Stimulated activated CD8-positive, alpha-beta memory T cell treated with anti-CD3 and anti-CD28 coated beads, Interleukin-2, amount 100 ng/mL, for 48 hours (primary cell): ENCODE measurements at regions not wholly inside any gene's neighbourhood (a gene's known extent, or its start where the extent isn't known, plus 50 kb on each side); places are given as distances from the start of the nearest gene placed in this dataset.
A peak's percentile ranks its signal among the peaks of the same experiment; 100 is the strongest.
"Not testable (repeated sequence)": the region's sequence is repeated elsewhere in the genome, so short reads cannot be mapped to it uniquely, and the experiment has no call there.

Experiments
- DNase-seq, 2 donors: peaks; one replicate each; pipeline ENCODE4 v3.0.0-alpha.2; 2020; ENCODE audit warnings: low read depth in 2 of 2

DNA sequence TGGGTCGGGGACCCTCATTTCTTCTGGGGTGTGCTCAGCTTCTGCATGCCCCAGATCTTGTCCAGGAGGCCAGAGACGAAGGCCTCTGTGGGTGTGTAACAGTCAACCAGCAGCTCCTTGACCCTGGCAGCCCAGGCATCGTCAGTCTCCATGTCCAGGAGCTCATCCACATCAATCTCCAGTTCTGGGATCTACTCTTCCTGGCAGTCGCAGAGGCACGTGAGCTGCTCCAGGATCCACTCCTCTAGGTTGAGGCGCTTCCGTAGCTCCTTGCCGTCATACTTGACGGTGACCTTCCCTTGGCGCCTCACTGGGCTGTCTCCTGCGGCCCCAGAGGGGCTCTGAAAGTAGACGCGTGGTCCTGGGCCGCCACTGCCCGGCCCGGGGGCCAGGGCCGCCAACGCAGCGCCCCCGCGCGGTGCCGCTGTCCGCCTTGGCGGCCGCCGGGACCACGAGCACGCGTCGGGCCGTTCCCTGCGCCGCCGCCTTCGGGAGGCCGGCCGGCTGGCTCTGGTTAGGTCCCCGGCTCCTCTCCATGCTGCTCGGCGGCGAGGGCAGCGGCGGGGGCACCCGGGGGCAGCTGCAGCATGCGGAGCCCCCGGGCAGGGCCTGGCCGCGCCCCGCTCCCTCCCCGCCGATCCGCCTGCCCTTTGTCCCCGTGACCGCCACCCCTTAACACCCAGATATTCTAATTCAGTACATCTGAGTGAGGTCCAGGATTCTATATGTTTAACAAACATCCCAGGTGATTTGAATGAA lies 170.5 kb downstream of the SEPTIN7 start:
- DNase-seq: no peak

- no peak for DNase-seq
These were observed 175.1 kb downstream of the SEPTIN7 start for GRCh38 chr7:35975851-35976454.

DNA sequence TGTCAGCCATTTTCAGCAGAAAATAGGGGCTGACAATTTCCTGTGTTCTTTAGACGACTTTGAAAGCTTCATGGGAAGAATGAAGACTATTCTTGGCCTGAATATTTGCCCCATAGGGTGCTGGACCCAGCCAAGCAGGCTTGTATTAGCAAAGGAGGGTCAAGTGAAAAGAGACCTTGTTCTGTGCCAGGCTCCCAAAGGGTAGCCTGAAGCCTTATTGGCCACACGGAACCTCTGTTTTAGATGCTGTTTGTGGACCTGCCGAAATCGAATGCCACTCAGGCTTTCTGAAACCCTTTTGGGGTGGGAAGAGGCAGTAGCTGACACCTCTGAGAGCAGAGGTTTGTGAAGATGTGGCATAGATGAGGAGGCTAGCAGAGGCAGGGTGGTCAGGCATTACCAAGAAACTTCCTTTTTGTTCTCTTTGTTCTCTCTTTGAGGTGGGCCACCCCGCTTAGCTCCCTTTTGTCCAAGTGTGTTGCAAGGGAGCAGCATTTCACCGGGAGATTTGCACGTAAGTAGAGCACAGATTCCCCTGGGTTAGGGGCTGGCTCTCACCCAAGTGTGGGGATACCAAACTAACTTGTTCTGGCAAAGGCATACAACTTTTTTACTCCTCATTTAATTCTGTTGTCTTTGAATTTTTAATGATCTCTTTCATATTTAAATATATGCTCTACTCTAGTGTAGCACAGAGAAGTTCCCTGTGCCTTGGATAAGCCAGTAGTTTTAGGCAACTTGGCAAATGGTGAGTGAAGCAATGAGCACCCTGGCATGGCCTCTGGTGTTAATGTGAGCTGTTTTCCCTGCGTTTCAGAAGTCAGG lies 174.0 kb upstream of the EEPD1 start:
- not testable (repeated sequence) for DNase-seq

DNA sequence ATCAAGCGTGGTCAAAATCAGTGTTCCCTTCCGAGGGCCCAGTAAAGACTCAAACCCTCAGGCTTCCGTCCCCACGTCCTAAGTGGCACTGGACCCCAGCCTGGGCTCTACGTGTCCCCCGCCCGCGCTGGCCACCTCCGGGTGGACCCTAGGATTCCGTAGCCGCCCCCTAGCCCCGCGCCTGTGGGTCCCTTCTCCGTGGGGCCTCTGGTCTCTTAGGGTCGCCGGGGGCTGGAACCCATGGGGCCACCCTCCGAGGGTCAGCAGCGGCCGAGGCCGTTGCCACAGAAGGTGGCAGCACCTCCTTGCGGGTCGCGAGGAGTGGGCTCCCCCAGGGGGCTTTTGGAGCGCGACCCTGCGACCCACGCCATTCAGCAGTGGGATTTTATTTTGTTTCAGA lies 170.5 kb upstream of the EEPD1 start:
- no peak for DNase-seq

- DNase-seq: no peak
These were observed 169.4 kb upstream of the EEPD1 start for GRCh38 chr7:35983626-35984025.

DNA sequence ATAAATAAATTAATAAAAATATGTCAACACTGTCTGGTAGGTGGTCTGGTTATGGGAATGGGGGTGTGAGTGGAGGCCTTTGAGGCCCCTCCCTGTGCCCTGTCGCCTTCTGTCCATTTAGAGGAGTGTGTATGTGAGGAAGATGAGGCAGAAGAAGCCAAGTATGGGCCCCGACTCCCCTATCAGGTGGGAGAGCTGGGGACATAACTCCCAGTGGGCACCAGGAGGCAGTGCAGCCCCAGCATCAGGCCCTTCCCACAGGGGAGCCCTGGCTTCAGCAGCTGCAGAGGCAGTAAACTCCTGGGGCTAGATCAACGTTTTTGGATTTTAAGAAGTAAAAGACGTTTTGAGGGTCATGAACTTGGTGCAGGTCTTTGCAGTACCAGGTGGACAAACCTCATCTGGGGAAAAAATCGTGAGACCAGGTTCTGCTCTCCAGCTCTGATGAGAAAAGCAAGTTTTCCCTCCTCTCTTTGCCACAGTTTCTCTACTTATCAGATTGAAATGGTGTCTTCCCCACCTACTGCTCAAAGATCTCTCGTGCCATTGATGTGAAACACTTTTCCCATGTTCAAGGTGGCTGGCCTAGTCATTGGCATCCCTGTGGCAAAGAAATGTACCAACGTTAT lies 167.8 kb upstream of the EEPD1 start:
- DNase-seq: peak; percentile 55 to 57

- no peak for DNase-seq
These were observed 166.0 kb upstream of the EEPD1 start for GRCh38 chr7:35987016-35987415.

- DNase-seq: no peak
These were observed 164.9 kb upstream of the EEPD1 start for GRCh38 chr7:35988105-35988504.

DNA sequence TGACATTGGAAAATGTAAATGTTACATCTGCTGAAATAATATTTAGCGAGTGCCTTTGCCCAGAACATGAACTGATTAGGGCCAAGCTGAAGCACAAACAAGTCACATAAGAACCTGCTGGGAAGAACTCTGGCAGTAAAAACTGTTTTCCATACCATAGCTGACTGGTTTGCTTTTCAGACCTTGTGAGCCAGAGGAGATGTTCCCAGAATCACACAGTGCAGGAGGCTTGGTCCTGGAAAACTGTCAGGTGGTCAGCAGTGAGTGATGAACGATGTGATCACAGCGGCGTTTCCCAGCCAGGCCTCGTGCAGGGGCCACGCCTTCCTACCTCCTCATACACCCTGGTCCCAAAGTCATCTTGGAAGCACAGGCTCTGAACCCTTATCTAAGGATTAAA lies 164.2 kb upstream of the EEPD1 start:
- DNase-seq: no peak

- DNase-seq: no peak
These were observed 161.4 kb upstream of the EEPD1 start for GRCh38 chr7:35991511-35992232.

DNA sequence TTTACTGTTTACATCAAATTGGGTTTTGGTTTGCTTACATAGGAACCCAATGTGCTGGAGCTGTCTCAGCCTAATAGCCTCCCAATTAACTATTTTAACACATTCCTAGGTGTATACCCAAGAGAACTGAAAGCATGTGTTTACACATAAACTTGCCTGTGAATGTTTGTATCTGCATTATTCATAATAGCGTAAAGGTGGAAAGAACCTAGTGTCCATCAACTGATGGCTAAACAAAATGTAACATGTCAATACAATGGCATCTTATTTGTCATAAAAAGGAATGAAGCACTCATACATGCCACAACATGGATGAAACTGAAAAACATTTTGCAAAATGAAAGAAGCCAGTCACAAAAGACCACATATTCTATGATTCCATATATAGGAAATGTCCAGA lies 160.6 kb upstream of the EEPD1 start:
- DNase-seq: no peak

- no peak for DNase-seq
These were observed 159.9 kb upstream of the EEPD1 start for GRCh38 chr7:35993113-35993512.

- no peak for DNase-seq
These were observed 159.1 kb upstream of the EEPD1 start for GRCh38 chr7:35993676-35994606.

- no peak for DNase-seq
These were observed 157.7 kb upstream of the EEPD1 start for GRCh38 chr7:35995334-35995733.

DNA sequence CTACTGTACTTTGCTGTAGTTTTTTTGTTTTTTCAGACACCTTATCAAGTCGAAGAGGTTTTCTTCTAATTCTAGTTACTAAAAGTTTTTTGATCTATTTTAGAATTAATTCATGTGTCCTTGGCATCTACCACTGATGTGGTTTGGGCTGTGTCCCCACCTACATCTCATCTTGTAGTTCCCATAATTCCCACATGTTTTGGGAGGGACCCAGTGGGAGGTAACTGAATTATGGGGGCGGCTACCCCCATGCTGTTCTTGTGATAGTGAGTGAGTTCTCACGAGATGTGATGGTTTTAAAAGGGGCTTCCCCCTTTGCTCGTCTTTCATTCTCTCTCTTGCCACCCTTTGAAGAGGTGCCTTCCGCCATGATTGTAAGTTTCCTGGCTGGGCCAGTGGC lies 154.6 kb upstream of the EEPD1 start:
- DNase-seq: no peak

- no peak for DNase-seq
These were observed 151.5 kb upstream of the EEPD1 start for GRCh38 chr7:36001546-36001945.

- DNase-seq: no peak
These were observed 150.2 kb upstream of the EEPD1 start for GRCh38 chr7:36002900-36003299.

DNA sequence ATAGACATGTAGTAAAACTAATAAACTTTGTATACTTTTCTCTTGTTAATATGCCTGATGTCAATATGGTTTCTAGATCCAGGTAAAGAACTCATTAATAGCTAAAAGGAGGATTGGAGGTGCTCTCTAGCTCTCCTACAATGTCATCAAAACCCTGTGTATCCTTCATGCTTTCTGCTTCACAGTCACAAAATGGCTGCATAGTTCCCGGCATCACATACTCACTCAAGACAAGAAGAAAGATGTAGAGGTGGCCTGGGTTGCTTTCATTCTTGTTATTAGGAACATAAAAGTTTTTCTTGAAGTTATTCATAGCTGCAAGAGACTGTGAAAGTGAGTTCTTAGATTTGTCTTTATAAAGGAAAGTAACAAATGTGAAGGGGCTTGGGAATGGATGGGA lies 149.7 kb upstream of the EEPD1 start:
- DNase-seq: no peak

GRCh38 chr7:36005293-36005692 lies 147.8 kb upstream of the EEPD1 start:
- DNase-seq: no peak

- no peak for DNase-seq
These were observed 147.2 kb upstream of the EEPD1 start for GRCh38 chr7:36005876-36006275.
